ENCODE measurements at regions not wholly inside any gene's neighbourhood (a gene's known extent, or its start where the extent isn't known, plus 50 kb on each side); places are given as distances from the start of the nearest gene placed in this dataset.
A peak's percentile ranks its signal among the peaks of the same experiment; 100 is the strongest.

- no peak overlapping the region for H3K27ac ChIP-seq
- no peaks in the 10 kb centered on the region for H3K36me3 ChIP-seq
- H3K4me2 ChIP-seq, result peak overlapping the region in 1 of 11 experiments; percentile 50; a peak in 1 of 22 replicates
- H3K27me3 ChIP-seq, result no peaks in the 10 kb centered on the region
- H3K9me3 ChIP-seq (replicated peaks in 1 of 11), result no peaks in the 10 kb centered on the region
- H3K9ac ChIP-seq, result no peak overlapping the region
- TF ChIP-seq Cebpa-rat (IDR thresholded peaks at IDR 0.05), result no peak
- peaks cover 0 to 10% (median 0%) of the 10 kb centered on the region in 10 experiments; a peak in 4 of 20 replicates for H3K4me1 ChIP-seq
- no peak overlapping the region for H3K4me3 ChIP-seq
- no peaks in the 10 kb centered on the region for H4K20me1 ChIP-seq
Measured at GRCh38 chr1:218524526-218524925, 179.4 kb downstream of the TGFB2 start.

- no peak overlapping the region for H3K4me3 ChIP-seq
- peaks cover 0 to 10% (median 0%) of the 10 kb centered on the region in 10 experiments; a peak in 4 of 20 replicates for H3K4me1 ChIP-seq
- no peaks in the 10 kb centered on the region for H4K20me1 ChIP-seq
- no peaks in the 10 kb centered on the region for H3K9me3 ChIP-seq (replicated peaks in 1 of 11)
- H3K27ac ChIP-seq, result no peak overlapping the region
- H3K4me2 ChIP-seq, result peak overlapping the region in 2 of 11 experiments; percentile 22 to 50; a peak in 3 of 22 replicates
- no peaks in the 10 kb centered on the region for H3K27me3 ChIP-seq
- no peak for TF ChIP-seq Cebpa-rat (IDR thresholded peaks at IDR 0.05)
- no peaks in the 10 kb centered on the region for H3K36me3 ChIP-seq
- H3K9ac ChIP-seq, result no peak overlapping the region
Measured at GRCh38 chr1:218525031-218525430, 179.9 kb downstream of the TGFB2 start.

- Histone ChIP-seq H3K9me3 (replicated peaks in 1 of 11) (no peaks in the 10 kb centered on the region), H3K36me3 (no peaks in the 10 kb centered on the region), H3K4me3 (no peak overlapping the region), H3K27ac (no peak overlapping the region), H3K9ac (no peak overlapping the region), H3K4me2 (peak overlapping the region in 2 of 11 experiments; percentile 22 to 50; a peak in 3 of 22 replicates), H4K20me1 (no peaks in the 10 kb centered on the region), H3K27me3 (no peaks in the 10 kb centered on the region), H3K4me1 (peaks cover 0 to 10% (median 0%) of the 10 kb centered on the region in 10 experiments; a peak in 4 of 20 replicates)
- no peak for TF ChIP-seq Cebpa-rat (IDR thresholded peaks at IDR 0.05)
Measured at GRCh38 chr1:218525451-218526197, 180.5 kb downstream of the TGFB2 start.

- H3K36me3 ChIP-seq, result no peaks in the 10 kb centered on the region
- H3K9ac ChIP-seq, result no peak overlapping the region
- no peaks in the 10 kb centered on the region for H3K27me3 ChIP-seq
- TF ChIP-seq Cebpa-rat (IDR thresholded peaks at IDR 0.05), result no peak
- H3K27ac ChIP-seq, result no peak overlapping the region
- H4K20me1 ChIP-seq, result no peaks in the 10 kb centered on the region
- no peak overlapping the region for H3K4me3 ChIP-seq
- H3K4me1 ChIP-seq, result peaks cover 0 to 10% (median 0%) of the 10 kb centered on the region in 10 experiments; a peak in 4 of 20 replicates
- no peak overlapping the region for H3K4me2 ChIP-seq
- H3K9me3 ChIP-seq (replicated peaks in 1 of 11), result no peaks in the 10 kb centered on the region
Measured at GRCh38 chr1:218526198-218526580, 181.1 kb downstream of the TGFB2 start.

- H3K4me2 ChIP-seq, result no peak overlapping the region
- no peaks in the 10 kb centered on the region for H4K20me1 ChIP-seq
- H3K9ac ChIP-seq, result no peak overlapping the region
- no peak for TF ChIP-seq Cebpa-rat (IDR thresholded peaks at IDR 0.05)
- H3K27ac ChIP-seq, result no peak overlapping the region
- no peaks in the 10 kb centered on the region for H3K36me3 ChIP-seq
- H3K9me3 ChIP-seq (replicated peaks in 1 of 11), result no peaks in the 10 kb centered on the region
- no peaks in the 10 kb centered on the region for H3K27me3 ChIP-seq
- no peak overlapping the region for H3K4me3 ChIP-seq
- H3K4me1 ChIP-seq, result peaks cover 0 to 10% (median 0%) of the 10 kb centered on the region in 10 experiments; a peak in 4 of 20 replicates
Measured at GRCh38 chr1:218527737-218528136, 182.6 kb downstream of the TGFB2 start.

- Histone ChIP-seq H3K36me3 (no peaks in the 10 kb centered on the region), H3K9me3 (replicated peaks in 1 of 11) (no peaks in the 10 kb centered on the region), H4K20me1 (no peaks in the 10 kb centered on the region), H3K4me3 (no peak overlapping the region), H3K4me2 (no peak overlapping the region), H3K9ac (no peak overlapping the region), H3K4me1 (peaks cover 0 to 8% (median 0%) of the 10 kb centered on the region in 10 experiments; a peak in 4 of 20 replicates), H3K27me3 (no peaks in the 10 kb centered on the region), H3K27ac (no peak overlapping the region)
- TF ChIP-seq Cebpa-rat (IDR thresholded peaks at IDR 0.05), result no peak
Measured at GRCh38 chr1:218529646-218530300, 184.6 kb downstream of the TGFB2 start.

GRCh38 chr1:218531936-218532335, 186.8 kb downstream of the TGFB2 start:
- no peaks in the 10 kb centered on the region for H3K27me3 ChIP-seq
- TF ChIP-seq Cebpa-rat (IDR thresholded peaks at IDR 0.05), result no peak
- H4K20me1 ChIP-seq, result no peaks in the 10 kb centered on the region
- H3K36me3 ChIP-seq, result no peaks in the 10 kb centered on the region
- no peak overlapping the region for H3K4me3 ChIP-seq
- no peaks in the 10 kb centered on the region for H3K4me1 ChIP-seq
- H3K4me2 ChIP-seq, result no peak overlapping the region
- no peaks in the 10 kb centered on the region for H3K9me3 ChIP-seq (replicated peaks in 1 of 11)
- H3K9ac ChIP-seq, result no peak overlapping the region
- H3K27ac ChIP-seq, result no peak overlapping the region

- no peak overlapping the region for H3K9ac ChIP-seq
- H3K4me3 ChIP-seq, result no peak overlapping the region
- no peaks in the 10 kb centered on the region for H3K36me3 ChIP-seq
- no peaks in the 10 kb centered on the region for H3K27me3 ChIP-seq
- no peaks in the 10 kb centered on the region for H4K20me1 ChIP-seq
- TF ChIP-seq Cebpa-rat (IDR thresholded peaks at IDR 0.05), result no peak
- no peak overlapping the region for H3K27ac ChIP-seq
- no peaks in the 10 kb centered on the region for H3K9me3 ChIP-seq (replicated peaks in 1 of 11)
- no peaks in the 10 kb centered on the region for H3K4me1 ChIP-seq
- H3K4me2 ChIP-seq, result no peak overlapping the region
Measured at GRCh38 chr1:218536296-218536986, 191.3 kb downstream of the TGFB2 start.

- Histone ChIP-seq H3K36me3 (no peaks in the 10 kb centered on the region), H3K27me3 (no peaks in the 10 kb centered on the region), H3K4me2 (no peak overlapping the region), H4K20me1 (no peaks in the 10 kb centered on the region), H3K27ac (no peak overlapping the region), H3K4me1 (no peaks in the 10 kb centered on the region), H3K4me3 (no peak overlapping the region), H3K9ac (no peak overlapping the region), H3K9me3 (replicated peaks in 1 of 11) (no peaks in the 10 kb centered on the region)
- TF ChIP-seq Cebpa-rat (IDR thresholded peaks at IDR 0.05), result no peak
Measured at GRCh38 chr1:218537122-218537913, 192.2 kb downstream of the TGFB2 start.

Measured in BLaER1 treated with 17β-estradiol and CSF1 and Interleukin-3, amounts not matched to agents 10 nM and 100 nM (cell line).